ENCODE measurements at regions not wholly inside any gene's neighbourhood (a gene's known extent, or its start where the extent isn't known, plus 50 kb on each side); places are given as distances from the start of the nearest gene placed in this dataset.

GRCh38 chr5:96492459-96493047 lies 59.5 kb upstream of the PCSK1 start:
- TF ChIP-seq CTCF (IDR thresholded peaks at IDR 0.05; ENCODE audit: poor library complexity, severe bottlenecking), result no peak
- TF ChIP-seq POLR2AphosphoS5 (IDR thresholded peaks at IDR 0.05), result no peak
- TF ChIP-seq EZH2 (IDR thresholded peaks at IDR 0.05; ENCODE audit: borderline replicate concordance, insufficient read depth, low read length, poor library complexity, severe bottlenecking), result no peak
- TF ChIP-seq SMC3 (conservative IDR thresholded peaks at IDR 0.05; ENCODE audit: poor library complexity), result no peak
- TF ChIP-seq RAD21 (conservative IDR thresholded peaks at IDR 0.05), result no peak
